ENCODE measurements at regions not wholly inside any gene's neighbourhood (a gene's known extent, or its start where the extent isn't known, plus 50 kb on each side); places are given as distances from the start of the nearest gene placed in this dataset.
"Not testable (repeated sequence)": the region's sequence is repeated elsewhere in the genome, so short reads cannot be mapped to it uniquely, and the experiment has no call there.

DNA sequence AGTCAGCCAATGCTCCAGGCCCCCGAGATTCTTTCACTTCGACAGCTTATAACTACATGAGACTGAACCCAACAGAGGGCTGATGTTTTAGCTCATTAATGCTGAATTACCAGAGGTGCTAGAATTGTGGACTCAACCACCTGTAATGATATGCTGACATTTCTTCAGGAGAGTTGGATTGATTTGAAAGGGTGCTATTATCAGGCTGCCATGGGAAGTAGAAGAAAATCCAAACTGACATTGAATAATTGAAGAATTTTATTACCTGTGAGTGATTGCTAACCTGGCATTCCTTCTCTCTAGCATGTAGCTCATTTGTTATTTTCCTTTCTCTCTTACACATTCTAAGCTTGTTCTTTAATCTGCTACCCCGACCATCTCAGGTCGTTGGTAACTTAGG, 488.8 kb downstream of the PID1 start:
- H3K4me3 ChIP-seq (ENCODE audit: low read length) = no peak overlapping the region
- H3K4me1 ChIP-seq (ENCODE audit: control insufficient read depth, insufficient read depth, low read length) = no peaks in the 10 kb centered on the region
- H3K36me3 ChIP-seq (ENCODE audit: insufficient read depth, low read length) = no peaks in the 10 kb centered on the region
- H3K27me3 ChIP-seq (ENCODE audit: control insufficient read depth, insufficient read depth, low read length) = no peaks in the 10 kb centered on the region
- no peaks in the 10 kb centered on the region for H3K9me3 ChIP-seq (replicated peaks; ENCODE audit: low read length)
- H3K4me2 ChIP-seq (ENCODE audit: low read length) = no peak overlapping the region
- no peak overlapping the region for H3K9ac ChIP-seq (ENCODE audit: low read depth, low read length)

GRCh38 chr2:228777855-228778355, 493.2 kb downstream of the PID1 start:
- Histone ChIP-seq H3K36me3 (ENCODE audit: insufficient read depth, low read length) (no peaks in the 10 kb centered on the region), H3K4me1 (ENCODE audit: control insufficient read depth, insufficient read depth, low read length) (no peaks in the 10 kb centered on the region), H3K9ac (ENCODE audit: low read depth, low read length) (no peak overlapping the region), H3K4me2 (ENCODE audit: low read length) (no peak overlapping the region), H3K4me3 (ENCODE audit: low read length) (no peak overlapping the region), H3K27me3 (ENCODE audit: control insufficient read depth, insufficient read depth, low read length) (no peaks in the 10 kb centered on the region), H3K9me3 (replicated peaks; ENCODE audit: low read length) (no peaks in the 10 kb centered on the region)

- Histone ChIP-seq H3K4me1 (ENCODE audit: control insufficient read depth, insufficient read depth, low read length) (peaks cover under 1% of the 10 kb centered on the region), H3K9me3 (replicated peaks; ENCODE audit: low read length) (no peaks in the 10 kb centered on the region), H3K4me3 (ENCODE audit: low read length) (no peak overlapping the region), H3K27me3 (ENCODE audit: control insufficient read depth, insufficient read depth, low read length) (no peaks in the 10 kb centered on the region), H3K36me3 (ENCODE audit: insufficient read depth, low read length) (no peaks in the 10 kb centered on the region), H3K9ac (ENCODE audit: low read depth, low read length) (no peak overlapping the region), H3K4me2 (ENCODE audit: low read length) (no peak overlapping the region)
These were observed 496.5 kb downstream of the PID1 start for GRCh38 chr2:228774548-228774947.

GRCh38 chr2:228771774-228772173, 499.3 kb downstream of the PID1 start:
- H3K4me2 ChIP-seq (ENCODE audit: low read length) = no peak overlapping the region
- no peaks in the 10 kb centered on the region for H3K27me3 ChIP-seq (ENCODE audit: control insufficient read depth, insufficient read depth, low read length)
- no peaks in the 10 kb centered on the region for H3K9me3 ChIP-seq (replicated peaks; ENCODE audit: low read length)
- H3K36me3 ChIP-seq (ENCODE audit: insufficient read depth, low read length) = no peaks in the 10 kb centered on the region
- H3K9ac ChIP-seq (ENCODE audit: low read depth, low read length) = no peak overlapping the region
- no peak overlapping the region for H3K4me3 ChIP-seq (ENCODE audit: low read length)
- H3K4me1 ChIP-seq (ENCODE audit: control insufficient read depth, insufficient read depth, low read length) = peaks cover 20% of the 10 kb centered on the region

DNA sequence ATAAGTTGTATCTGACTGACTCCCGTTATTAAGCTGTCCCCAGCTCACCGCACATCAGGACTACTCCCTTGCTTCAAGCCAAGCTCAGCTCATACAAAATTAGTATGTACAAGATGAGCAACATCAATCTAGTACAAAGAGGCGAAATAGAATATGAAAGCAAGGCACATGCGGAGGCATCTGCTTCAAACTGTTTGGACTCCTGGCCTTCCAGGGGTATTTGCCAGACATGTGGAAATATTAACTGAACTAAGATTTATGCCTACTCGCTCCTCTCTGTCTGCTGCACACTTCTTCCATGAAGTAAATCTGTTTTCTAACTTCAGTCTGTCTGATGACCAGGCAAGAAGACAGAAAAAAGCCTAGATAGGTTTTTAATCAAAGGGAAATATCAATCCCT, 499.8 kb downstream of the PID1 start:
- no peaks in the 10 kb centered on the region for H3K36me3 ChIP-seq (ENCODE audit: insufficient read depth, low read length)
- no peak overlapping the region for H3K4me2 ChIP-seq (ENCODE audit: low read length)
- H3K9me3 ChIP-seq (replicated peaks; ENCODE audit: low read length) = no peaks in the 10 kb centered on the region
- no peak overlapping the region for H3K4me3 ChIP-seq (ENCODE audit: low read length)
- no peaks in the 10 kb centered on the region for H3K27me3 ChIP-seq (ENCODE audit: control insufficient read depth, insufficient read depth, low read length)
- H3K9ac ChIP-seq (ENCODE audit: low read depth, low read length) = no peak overlapping the region
- peaks cover 20% of the 10 kb centered on the region for H3K4me1 ChIP-seq (ENCODE audit: control insufficient read depth, insufficient read depth, low read length)

- H3K9me3 ChIP-seq (replicated peaks; ENCODE audit: low read length) = no peaks in the 10 kb centered on the region
- no peaks in the 10 kb centered on the region for H3K36me3 ChIP-seq (ENCODE audit: insufficient read depth, low read length)
- H3K4me2 ChIP-seq (ENCODE audit: low read length) = no peak overlapping the region
- no peak overlapping the region for H3K9ac ChIP-seq (ENCODE audit: low read depth, low read length)
- H3K4me1 ChIP-seq (ENCODE audit: control insufficient read depth, insufficient read depth, low read length) = peaks cover 20% of the 10 kb centered on the region
- H3K4me3 ChIP-seq (ENCODE audit: low read length) = no peak overlapping the region
- H3K27me3 ChIP-seq (ENCODE audit: control insufficient read depth, insufficient read depth, low read length) = no peaks in the 10 kb centered on the region
These were observed 502.3 kb downstream of the PID1 start for GRCh38 chr2:228768818-228769217.

DNA sequence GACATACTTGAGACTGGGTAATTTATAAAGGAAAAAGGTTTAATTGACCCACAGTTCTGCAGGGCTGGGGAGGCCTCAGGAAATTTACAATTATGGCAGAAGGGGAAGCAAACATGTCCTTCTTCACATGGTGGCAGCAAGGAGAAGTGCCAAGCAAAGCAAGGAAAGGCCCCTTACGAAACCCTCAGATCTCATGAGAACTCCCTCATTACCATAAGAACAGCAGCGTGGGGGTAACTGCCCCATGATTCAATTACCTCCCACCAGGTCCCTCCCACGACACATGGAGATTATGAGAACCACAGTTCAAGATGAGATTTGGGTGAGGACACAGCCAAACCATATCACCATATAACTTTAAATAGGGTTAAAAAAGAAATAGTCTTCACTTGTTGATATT, 502.9 kb downstream of the PID1 start:
- H3K4me1 ChIP-seq (ENCODE audit: control insufficient read depth, insufficient read depth, low read length) = peaks cover 20% of the 10 kb centered on the region
- not testable (repeated sequence) for H3K9ac ChIP-seq (ENCODE audit: low read depth, low read length); H3K4me3 ChIP-seq (ENCODE audit: low read length); H3K36me3 ChIP-seq (ENCODE audit: insufficient read depth, low read length); H3K4me2 ChIP-seq (ENCODE audit: low read length); H3K27me3 ChIP-seq (ENCODE audit: control insufficient read depth, insufficient read depth, low read length); H3K9me3 ChIP-seq (replicated peaks; ENCODE audit: low read length)

DNA sequence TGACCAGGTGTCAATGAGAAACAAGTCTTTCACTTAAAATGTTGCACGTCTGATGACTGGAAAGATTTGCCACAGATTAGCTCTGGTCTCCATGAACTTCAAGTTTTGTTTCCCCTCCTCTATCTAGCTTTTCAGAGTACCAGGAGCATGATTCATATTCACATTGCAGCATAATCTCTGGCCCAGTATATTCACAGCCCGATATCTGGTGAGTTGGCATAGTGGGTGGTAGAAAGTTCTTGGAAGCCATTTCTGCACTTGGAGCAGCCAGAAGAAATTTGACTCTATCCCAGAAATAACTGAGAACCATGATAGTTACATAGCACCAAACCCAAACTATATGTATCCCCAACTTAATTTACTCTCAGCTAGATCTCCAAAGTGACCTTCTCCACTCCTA, 503.9 kb downstream of the PID1 start:
- H3K27me3 ChIP-seq (ENCODE audit: control insufficient read depth, insufficient read depth, low read length) = no peaks in the 10 kb centered on the region
- H3K4me3 ChIP-seq (ENCODE audit: low read length) = no peak overlapping the region
- H3K9me3 ChIP-seq (replicated peaks; ENCODE audit: low read length) = no peaks in the 10 kb centered on the region
- no peaks in the 10 kb centered on the region for H3K36me3 ChIP-seq (ENCODE audit: insufficient read depth, low read length)
- no peak overlapping the region for H3K9ac ChIP-seq (ENCODE audit: low read depth, low read length)
- H3K4me1 ChIP-seq (ENCODE audit: control insufficient read depth, insufficient read depth, low read length) = peaks cover 20% of the 10 kb centered on the region
- no peak overlapping the region for H3K4me2 ChIP-seq (ENCODE audit: low read length)

- Histone ChIP-seq H3K4me1 (ENCODE audit: control insufficient read depth, insufficient read depth, low read length) (peaks cover 11% of the 10 kb centered on the region), H3K36me3 (ENCODE audit: insufficient read depth, low read length) (no peaks in the 10 kb centered on the region), H3K4me3 (ENCODE audit: low read length) (no peak overlapping the region), H3K4me2 (ENCODE audit: low read length) (no peak overlapping the region), H3K9ac (ENCODE audit: low read depth, low read length) (no peak overlapping the region), H3K9me3 (replicated peaks; ENCODE audit: low read length) (no peaks in the 10 kb centered on the region), H3K27me3 (ENCODE audit: control insufficient read depth, insufficient read depth, low read length) (no peaks in the 10 kb centered on the region)
These were observed 507.6 kb downstream of the PID1 start for GRCh38 chr2:228763379-228763981.

- H3K9me3 ChIP-seq (replicated peaks; ENCODE audit: low read length) = no peaks in the 10 kb centered on the region
- H3K36me3 ChIP-seq (ENCODE audit: insufficient read depth, low read length) = no peaks in the 10 kb centered on the region
- H3K27me3 ChIP-seq (ENCODE audit: control insufficient read depth, insufficient read depth, low read length) = no peaks in the 10 kb centered on the region
- no peak overlapping the region for H3K9ac ChIP-seq (ENCODE audit: low read depth, low read length)
- H3K4me3 ChIP-seq (ENCODE audit: low read length) = no peak overlapping the region
- H3K4me2 ChIP-seq (ENCODE audit: low read length) = no peak overlapping the region
- H3K4me1 ChIP-seq (ENCODE audit: control insufficient read depth, insufficient read depth, low read length) = peaks cover 3% of the 10 kb centered on the region
These were observed 508.5 kb downstream of the PID1 start for GRCh38 chr2:228762565-228762964.

- not testable (repeated sequence) for H3K9ac ChIP-seq (ENCODE audit: low read depth, low read length); H3K4me3 ChIP-seq (ENCODE audit: low read length); H3K4me2 ChIP-seq (ENCODE audit: low read length); H3K27me3 ChIP-seq (ENCODE audit: control insufficient read depth, insufficient read depth, low read length); H3K9me3 ChIP-seq (replicated peaks; ENCODE audit: low read length); H3K36me3 ChIP-seq (ENCODE audit: insufficient read depth, low read length); H3K4me1 ChIP-seq (ENCODE audit: control insufficient read depth, insufficient read depth, low read length)
These were observed 515.4 kb downstream of the PID1 start for GRCh38 chr2:228755661-228756060.

- Histone ChIP-seq H3K9ac (ENCODE audit: low read depth, low read length) (no peak overlapping the region), H3K4me1 (ENCODE audit: control insufficient read depth, insufficient read depth, low read length) (peaks cover 4% of the 10 kb centered on the region), H3K9me3 (replicated peaks; ENCODE audit: low read length) (no peaks in the 10 kb centered on the region), H3K27me3 (ENCODE audit: control insufficient read depth, insufficient read depth, low read length) (no peaks in the 10 kb centered on the region), H3K36me3 (ENCODE audit: insufficient read depth, low read length) (no peaks in the 10 kb centered on the region), H3K4me3 (ENCODE audit: low read length) (no peak overlapping the region), H3K4me2 (ENCODE audit: low read length) (no peak overlapping the region)
These were observed 523.6 kb downstream of the PID1 start for GRCh38 chr2:228747483-228747882.
